ENCODE measurements at regions not wholly inside any gene's neighbourhood (a gene's known extent, or its start where the extent isn't known, plus 50 kb on each side); places are given as distances from the start of the nearest gene placed in this dataset.

DNA sequence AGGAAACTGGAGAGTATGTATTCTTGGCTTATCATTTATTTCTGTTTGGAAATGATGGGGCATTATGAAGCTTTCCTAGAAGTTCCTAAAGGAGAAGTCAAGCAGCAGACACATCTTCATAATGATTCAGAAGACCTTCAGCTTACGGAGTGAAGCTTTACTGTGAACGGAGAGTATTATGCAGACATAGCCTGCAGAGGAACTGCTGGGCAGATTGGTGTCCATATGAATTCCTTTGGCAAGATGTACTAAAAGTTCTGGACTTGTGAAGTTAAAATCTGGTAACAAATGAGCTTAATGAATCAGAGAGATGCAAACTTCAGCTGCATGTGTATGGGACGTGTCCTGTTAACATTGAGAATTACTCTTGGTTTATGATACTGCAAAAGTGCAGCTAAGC is 60.1 kb downstream of the NABP1 start:
- DNase-seq: no peak

DNA sequence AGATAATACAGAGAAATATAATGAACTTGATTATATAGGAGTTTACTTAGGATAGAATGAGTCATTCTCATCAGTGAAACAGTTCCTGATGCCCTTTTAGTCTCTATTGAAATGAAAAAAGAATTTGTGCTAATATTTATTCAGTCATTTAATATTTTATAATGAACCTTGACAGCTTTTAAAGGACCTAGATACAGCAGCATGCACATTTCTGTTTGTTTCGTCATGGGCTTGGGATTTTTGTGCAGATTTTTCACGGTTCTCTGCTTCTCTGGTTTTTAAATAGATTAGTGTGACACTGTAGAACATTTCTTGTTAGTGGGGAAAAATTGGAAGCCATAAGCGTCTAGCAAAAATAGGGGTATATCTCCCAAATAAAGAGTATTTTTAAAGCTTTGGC is 60.7 kb downstream of the NABP1 start:
- no peak for DNase-seq

DNA sequence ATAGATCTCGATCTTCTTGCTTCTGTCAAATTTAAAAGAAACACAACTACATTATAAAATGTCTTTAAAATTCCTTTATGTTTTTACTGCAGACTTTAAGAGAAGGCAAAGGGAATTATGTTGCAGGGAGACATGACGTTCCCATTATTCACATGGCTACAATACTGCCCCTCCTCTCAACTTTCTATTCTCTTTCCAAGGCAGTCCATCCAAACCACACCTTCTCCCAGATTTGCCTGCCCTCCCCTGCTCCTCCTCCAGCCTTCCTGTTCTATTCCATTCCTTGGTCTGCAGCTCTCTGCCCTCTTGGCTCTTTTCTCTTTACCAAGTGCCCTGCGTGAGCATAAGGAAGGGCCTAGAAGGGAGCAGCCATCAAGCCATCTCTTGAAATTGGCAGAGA is 61.3 kb downstream of the NABP1 start:
- no peak for DNase-seq

DNA sequence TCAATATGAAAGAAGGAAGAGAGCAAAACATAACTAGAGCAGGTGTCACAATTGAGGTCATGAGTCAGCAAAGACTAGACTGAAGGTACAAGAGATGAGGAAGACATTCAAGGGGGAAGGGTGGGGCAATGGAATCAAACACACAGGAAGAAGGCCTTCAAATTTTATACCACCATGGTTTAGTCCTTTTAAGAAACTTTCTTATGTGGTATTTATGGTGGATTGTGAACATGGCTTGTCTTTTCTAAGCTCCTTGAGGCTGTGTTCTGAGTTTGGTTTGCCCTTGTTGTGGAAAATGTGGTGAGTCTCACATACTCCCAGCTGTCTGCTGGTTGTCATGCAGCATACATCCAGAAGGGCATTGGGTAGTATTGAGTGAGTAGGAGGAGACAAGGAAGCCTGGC is 62.1 kb downstream of the NABP1 start:
- DNase-seq: peak; percentile 60

DNA sequence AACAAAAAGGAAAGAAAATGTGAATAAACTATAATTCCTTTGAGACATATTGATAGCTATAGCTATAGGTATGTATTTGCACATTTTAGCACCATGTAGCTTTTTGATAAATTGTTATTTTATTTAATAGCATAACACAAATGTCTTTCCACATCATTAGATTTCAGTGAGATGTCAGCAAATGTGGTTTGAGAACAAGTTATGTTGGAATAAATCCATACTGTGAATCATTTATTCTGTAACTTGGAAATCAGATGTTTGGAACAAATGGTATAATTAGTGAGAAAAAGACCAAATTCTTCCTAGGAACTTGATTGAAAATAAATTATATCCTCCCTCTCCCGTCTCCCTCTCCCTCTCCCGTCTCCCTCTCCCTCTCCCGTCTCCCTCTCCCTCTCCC is 62.8 kb downstream of the NABP1 start:
- DNase-seq: no peak

DNA sequence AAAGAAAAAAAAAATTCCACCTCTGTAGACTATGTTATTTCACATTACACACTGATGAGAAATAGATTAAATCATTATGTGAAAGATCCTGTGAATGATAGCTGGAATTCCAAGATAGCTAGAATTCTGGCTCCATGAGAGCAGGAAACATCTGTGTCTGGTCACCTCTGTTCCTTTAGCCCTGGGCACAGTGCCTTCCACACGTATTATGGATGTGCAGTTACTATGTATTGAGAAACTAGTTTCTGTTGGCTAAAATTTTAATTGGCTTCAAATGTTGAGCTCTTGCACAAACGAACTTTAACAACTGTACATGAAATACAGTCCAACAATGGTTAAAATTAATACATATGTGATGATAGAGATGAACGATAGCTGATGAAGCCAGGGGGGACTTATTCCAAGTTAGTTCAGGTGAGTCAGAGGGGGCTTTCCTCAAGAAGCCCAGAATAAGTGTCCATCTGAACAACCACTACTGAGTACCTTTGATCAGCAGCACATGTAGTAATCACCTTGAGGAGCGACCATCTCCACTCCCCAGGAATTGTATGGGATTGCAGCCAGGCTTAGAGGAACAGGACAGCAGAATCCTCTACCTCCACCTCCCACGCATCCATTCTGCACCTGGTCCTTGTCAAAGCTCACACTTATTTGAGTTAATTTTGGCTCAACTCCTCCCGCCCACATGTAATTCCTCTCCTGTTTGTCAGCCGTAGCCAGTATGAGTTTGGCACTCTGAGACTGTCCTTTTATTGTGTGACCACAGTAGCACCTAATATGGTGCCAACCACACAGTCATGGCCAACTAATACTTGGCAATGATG is 68.6 kb downstream of the NABP1 start:
- no peak for DNase-seq

DNA sequence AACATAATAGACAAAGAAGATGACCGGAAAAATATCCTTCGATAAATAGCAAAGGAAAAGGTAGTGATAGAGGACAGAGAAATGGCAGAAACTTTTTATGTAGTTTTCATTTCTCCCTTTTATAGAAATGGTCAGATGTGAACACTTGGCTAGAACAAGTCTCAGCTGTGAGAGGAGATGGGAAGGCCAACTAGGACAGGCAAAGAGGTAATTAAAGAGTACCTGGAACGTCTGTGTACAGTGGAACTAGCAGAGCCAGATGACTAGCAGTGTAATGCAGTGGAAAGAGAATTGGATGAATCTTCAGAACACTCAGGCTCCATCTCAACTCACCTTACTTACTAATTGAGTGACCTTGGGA is 69.2 kb downstream of the NABP1 start:
- no peak for DNase-seq

DNA sequence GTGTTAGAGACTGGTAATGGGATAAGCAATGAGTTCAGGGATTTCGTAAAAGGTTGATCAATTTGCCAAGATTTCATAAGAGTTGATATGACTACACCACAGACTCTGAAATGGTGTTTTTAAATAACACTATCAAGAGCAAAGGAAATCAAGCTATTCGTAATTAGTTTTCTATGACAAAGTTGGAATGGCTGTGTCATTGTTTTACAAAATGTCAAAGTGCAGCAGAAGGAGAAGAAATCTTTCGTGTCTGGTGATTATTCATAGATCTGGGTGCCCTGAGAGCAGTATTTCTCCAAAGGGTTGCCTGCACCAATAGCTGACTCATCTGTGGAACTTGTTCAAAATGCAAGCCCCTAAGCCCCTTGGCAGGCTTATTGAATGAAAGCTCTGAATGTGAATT is 70.1 kb downstream of the NABP1 start:
- peak; percentile 55 for DNase-seq

DNA sequence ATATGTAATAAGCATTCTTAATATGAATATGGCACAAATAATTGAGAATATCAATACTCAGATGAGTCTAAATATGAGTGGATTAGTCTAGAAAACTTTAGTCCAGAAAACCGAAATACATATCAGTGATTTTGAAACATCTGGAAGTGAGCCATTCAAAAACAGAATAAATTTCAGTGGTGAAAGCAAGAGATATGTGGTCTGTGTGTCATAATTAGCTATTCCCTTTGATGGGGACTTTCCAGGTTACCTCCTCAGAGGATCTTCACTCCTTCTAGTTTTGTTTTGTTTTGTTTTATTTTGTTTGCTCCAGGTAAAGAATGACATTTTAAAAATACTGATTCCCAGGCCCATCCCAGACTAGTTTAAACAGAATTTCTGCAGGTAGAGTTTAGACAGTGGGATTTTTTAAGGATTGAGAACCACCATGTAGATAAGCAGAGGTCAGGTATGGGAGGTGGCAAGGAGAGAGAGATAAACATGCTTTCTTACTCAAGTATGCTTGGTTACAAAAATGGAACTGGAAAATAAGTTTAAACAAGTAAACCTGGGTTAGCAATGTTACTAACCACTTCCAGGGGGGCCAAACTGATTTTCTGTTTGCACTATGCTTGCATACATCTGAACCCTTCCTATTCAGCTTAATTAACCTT is 70.7 kb downstream of the NABP1 start:
- peak; percentile 61 for DNase-seq

DNA sequence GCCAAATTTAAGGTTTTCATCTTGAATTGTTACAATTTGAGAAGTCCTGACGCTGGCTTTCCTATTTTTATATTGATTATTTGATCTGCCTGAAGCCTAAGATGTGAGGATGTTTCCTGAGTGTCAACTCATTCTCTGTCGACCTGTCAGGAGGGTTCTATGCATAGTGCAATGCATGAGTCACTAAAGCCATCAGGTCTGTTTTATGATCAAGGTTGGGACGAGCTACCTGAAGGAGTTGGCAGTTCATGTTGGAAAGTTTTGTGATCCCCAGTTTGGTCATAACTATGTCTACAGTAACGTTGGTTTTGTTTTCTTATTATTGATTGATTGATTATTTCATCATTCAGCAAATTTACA is 71.2 kb downstream of the NABP1 start:
- no peak for DNase-seq

DNA sequence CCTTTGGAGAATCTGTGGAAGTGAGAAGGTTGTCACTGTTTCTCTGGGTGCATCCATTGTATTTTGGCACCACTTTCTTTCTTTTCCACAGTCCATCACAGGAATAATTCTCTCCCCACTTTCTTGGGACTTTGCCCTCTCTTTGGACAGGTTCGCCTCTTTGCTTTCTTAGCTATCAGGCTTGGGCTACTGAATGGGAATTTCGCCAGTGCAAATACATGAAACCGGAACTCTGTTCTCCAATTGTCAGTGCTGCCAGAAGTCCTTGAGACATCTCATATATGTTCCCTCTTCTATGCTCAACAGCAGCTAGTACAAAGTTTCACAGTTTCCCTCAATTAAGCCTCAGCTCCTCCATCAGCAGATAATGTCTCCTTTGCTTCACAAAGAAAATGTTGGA is 76.2 kb downstream of the NABP1 start:
- no peak for DNase-seq

DNA sequence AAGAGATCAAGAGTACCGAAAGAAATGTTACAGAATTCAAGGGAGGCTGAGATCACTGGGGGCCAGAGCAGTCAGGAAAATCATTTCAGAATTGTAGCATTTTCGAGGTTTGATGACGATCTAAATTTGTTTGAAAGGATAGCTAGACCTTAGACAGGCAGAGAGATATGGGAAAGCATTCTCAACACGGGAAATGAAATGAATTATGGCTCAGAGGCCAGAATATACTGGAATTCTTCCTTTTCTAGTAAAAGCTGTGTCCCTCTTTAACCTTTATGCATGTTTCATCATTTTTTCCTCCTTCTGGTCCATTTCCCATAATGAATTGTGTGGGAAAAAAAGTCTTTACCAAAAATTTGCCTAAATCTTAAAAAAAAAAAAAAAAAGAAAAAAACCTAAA is 78.8 kb downstream of the NABP1 start:
- DNase-seq: no peak

DNA sequence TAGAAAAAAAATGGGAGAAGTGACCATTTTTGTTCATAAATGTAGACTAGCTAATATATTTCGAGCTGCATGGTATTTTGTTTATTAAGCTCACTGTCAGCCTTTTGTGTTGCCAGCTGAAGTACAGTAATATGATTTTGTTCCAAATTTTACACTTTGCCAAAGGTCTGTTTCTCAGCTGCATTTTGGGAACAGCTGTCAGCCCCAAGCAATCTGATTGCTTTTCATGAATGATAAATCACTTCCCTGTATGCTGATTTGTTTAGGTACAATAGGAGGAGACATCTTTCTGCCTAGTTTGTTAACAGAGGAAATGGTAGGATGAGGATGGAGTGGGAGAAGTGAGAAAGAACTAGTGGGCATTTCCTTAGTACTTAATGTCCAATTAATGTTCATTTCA is 79.3 kb downstream of the NABP1 start:
- no peak for DNase-seq

DNA sequence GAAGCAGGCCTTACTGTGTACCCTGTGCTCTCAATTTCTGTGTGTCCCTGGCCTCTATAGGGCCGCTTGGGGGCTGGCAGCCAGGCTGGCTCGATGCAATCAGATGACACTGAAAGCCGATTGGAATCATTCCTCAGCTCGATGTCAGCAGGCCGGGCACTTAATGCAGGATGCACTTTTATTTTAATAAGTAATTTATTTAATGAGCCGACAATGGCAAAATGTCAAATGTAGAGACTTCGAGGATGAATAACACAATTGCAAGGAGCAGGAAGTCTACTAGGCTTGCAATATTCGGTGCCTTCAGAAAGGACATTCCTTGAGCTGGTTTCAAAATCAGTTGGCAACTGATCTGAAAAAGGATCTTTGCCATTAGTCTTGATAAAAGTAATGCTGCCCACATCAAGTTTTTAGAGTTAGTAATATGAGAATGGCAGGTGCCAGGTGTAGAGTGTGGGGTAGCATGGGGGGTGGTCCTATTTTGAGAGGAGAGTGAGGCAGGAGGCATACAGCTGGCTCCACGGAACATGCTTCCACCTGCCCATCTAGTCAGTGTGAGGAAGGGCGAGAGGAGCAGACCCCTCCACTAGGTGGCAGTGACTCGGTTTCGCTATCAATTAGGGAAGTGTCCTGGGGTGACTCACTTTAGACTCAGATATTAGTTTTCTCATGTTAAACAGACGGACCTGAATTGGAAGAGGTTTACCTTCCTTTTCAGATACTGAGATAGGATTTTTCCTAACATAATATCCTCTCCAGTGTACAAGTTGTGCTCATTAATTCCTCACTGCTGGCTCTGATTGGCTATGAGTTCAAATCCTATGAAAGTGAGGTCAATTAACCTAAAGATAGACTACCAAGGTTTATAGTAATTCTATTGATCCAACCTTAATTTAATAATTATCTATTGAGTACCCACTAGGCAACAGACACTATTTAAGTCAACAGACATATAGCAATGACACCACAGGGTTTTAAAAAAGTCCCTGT is 80.9 kb downstream of the NABP1 start:
- peak; percentile 66 for DNase-seq

DNA sequence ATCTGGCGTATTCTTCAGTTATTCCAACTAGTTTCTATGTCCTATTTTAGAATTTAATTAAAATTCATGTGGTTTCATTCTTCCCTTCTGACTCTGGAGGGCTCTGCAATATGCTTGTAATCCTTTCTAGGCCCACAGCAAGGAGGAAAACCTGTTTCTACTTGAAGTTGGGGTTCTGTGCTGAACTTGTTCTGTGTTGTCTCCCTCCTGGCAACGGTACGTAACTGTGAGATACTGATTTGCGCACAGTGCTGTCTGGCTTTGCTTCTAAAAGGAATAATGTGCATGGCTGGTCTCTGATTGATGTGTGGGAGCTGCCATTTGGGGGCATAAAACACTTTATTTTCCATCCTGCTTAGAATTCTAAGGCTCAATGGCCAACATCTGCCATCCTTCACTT is 81.7 kb downstream of the NABP1 start:
- DNase-seq: no peak

DNA sequence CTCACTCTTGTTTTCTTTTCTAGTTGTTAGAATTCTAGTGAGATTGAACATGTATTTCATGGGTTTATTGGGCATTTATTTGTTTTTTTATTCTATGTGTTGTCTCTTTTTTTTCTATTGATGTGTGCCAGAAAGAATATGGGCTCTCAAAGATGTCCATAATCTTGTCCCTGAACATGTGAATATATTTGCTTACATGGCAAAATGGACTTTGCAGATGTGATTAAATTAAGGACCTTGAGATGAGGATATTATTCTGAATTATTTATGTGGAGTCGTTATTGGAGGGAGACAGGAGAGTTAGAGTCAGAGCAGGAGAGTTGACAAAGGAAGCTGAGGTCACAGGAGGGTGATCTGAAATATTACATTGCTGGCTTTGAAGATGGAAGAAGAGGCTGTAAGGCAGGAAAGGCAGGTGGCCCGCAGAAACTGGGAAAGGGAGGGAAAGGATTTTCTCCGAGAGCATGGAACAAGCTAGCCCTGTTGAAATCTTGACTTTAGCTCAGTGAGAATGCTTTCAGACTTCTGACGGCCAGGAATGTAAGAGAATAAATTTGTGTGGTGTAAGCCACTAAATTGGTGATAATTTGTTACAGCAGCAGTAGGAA is 82.8 kb downstream of the NABP1 start:
- no peak for DNase-seq

DNA sequence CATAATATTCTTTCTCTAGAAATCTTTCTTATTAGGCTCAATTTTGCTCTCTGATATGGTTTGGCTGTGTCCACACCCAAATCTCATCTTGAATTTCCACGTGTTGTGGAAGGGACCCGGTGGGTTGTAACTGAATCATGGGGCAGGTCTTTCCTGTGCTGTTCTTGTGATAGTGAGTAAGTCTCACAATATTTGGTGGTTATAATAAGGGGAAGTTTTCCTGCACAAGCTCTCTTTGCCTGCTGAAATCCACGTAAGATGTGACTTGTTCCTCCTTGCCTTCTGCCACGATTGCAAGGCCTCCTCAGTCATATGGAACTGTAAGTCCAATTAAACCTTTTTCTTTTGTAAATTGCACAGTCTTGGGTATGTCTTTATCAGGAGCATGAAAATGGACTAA is 73.8 kb downstream of the CAVIN2 start:
- DNase-seq: no peak

DNA sequence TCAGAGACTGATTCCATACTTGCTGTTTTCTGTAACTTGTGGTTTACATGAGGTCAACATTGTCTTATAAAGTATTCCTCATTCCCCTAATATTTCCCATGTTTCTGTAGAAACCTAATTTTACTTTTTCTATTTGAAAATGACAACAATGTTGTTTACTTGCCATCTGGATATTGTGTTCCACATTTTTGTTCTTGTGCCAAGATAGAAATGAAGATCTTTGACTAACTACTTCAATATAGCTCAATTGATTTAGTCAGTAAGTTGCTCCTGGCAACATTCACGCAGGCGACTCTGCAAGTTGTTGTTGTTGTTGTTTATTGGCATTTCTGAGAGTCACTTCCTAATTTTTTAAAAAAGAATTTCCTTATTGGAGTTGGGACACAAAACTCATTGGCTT is 69.5 kb downstream of the CAVIN2 start:
- DNase-seq: no peak

DNA sequence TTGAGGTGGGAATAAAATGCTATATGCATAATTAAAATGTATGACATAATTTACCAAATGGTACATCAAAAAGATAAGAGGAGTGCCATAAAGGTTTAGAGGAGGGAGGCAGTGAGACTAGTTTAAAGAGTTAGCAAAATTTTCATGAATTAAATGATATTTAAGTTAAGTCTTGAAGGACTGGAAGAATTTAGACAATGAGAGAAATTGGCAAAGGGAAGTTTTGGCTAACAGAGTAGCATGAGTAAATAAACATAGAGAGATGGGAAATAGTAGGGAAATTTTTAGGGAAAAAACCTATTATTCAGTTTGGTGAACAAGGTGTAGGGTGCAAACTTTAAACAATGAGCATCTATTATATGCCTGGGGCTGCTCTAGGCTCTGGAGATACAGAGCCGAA is 68.8 kb downstream of the CAVIN2 start:
- no peak for DNase-seq

DNA sequence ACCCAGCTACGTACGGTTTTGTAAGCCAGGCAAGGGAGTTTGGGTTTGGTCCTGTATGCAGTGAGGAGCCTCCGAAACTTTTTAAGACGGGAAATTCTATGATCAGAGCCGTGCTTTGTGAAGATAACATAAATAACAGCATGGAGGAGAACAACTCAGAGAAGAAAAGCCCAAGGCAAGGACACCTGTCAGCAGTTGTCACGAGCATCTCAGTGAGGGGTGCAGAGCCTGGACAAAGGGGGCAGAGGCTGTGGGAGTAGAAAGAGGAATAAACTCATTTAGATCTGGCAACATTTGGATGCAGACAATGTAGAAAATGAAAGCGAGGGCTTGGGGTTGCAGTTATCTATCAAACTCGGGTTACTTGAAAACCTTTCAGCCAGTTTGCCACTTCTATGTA is 64.5 kb downstream of the CAVIN2 start:
- DNase-seq: no peak

DNA sequence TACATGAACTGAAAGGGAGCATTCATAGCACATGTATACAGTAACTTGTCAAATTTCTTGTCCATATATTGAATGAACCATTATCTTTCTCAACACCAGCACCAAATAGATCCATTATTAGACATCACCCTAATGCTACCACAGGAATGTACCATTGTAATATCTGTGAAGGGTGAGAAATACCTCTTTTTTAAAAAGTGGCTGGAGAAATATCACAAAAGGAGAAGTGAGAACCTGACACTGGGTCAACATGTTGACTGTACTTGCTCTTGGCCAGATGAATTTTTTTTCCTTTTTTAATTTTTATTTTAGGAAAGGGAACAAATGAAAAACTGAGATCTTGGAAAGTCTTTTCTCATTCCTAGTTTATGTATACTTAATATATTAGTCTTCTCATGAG is 63.5 kb downstream of the CAVIN2 start:
- DNase-seq: no peak
